NCI-H1694 (cell line): ENCODE measurements at regions not wholly inside any gene's neighbourhood (a gene's known extent, or its start where the extent isn't known, plus 50 kb on each side); places are given as distances from the start of the nearest gene placed in this dataset.

ENCODE experiments used
- DNase-seq: peaks from one replicate; lab custom pipeline; 2025; lab: John Stamatoyannopoulos, UW

DNA sequence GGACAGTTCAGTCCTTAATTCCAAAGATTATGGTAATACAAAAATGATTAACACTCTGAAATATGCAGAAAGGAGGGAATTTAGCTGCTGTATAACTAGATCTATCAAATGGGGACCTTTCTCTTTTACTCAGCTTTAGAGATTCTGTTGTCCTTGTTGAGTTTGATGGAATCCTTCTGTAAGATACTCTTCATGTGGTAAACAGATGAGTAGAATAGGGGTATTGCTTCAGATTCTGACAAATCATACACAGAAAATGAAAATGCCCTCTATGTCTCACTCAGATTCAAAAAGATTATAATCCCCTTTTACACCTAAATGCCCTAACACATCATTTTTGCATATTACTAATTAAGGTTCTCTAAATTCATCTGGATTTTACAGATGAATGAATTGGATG lies 50.7 kb downstream of the ARHGAP35 start:
- DNase-seq, result no peak

DNA sequence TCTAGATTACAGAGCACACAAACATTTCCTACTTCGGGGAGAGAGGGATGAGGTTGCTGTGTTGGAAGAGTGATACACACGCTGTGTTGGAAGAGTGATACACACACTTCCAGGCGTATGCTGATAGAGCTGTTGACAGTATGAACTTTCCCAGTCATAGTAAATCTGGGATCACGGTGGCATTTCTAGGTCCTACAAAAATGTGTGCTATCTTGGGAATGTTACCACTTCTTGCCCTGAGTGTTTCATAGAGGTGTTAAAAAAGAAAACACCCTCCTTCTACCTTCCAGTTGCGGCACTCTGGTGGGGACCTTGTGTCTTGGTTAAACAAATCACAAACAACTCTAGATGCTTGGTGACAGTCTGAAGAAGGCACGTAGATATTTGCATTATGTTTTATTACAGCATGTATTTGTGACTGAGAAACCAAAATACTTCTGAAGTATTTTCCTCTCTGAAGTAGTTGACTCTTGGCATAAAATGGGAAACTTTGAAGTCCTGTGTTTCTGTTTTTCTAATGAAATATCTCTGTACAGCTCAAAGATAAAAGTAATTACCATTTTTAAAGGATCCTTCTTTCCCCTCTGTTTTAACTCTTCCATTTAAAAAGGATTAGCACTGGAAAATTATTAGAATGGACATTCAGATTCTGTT lies 52.5 kb downstream of the ARHGAP35 start:
- DNase-seq, result no peak

DNA sequence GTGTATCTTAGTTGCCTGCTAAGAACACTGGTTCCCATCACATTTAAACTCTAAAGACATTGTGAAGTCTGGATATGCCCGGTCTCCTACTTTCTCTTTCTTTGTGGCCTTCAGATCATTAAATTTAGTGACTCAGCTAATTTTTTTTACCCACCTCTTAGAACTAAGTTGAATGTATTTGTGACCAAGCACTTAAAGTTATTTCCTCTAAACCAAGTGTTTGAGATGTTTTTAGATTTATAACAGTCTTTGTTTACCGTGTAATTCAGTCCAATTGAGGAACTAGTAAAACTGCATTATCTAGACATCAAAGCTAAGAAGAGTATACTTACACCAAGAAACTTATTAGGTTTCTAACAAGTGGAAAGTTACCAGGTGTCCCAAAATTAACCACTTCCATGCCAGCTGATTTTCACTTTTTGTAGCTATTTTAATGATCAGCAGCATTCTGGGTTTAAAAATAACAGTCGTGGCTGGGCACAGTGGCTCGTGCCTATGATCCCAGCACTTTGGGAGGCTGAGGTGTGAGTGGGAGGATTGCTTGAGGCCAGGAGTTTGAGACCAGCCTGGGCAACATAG lies 53.1 kb downstream of the ARHGAP35 start:
- DNase-seq, result no peak

DNA sequence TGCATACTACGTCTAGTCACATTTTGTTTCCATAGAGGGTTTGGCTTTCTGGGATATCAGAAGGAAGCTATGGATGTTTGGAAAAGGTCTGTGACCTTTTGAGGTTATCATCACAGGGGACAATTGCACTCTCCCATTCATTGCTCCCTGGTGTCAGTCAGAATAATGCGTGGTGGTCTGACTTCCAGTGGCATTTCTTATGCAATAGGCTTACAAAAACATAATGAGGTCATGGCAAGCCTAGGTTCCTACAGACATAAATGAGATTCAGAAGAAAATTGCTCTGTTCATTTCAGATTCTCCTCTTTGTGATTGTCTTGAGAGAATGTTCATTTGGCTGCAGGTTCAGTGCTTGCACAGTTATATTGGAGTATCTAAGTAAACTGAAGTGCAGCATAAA lies 54.6 kb downstream of the ARHGAP35 start:
- DNase-seq, result no peak

DNA sequence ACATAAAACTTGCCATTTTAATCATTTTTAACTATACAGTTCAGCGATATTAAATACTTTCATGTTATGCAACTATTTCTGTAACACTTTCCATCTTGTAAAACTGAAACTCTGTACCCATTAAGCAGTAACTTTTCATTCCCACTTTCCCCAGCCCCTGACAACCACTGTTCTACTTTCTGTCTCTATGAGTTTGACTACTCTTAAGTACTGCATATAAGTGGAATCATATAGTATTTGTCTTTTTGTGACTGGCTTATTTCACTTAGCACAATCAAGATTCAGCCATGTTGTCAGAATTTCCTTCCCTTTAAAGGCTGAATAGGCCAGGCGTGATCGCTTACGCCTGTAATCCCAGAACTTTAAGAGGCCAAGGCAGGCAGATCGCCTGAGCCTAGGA lies 56.2 kb downstream of the ARHGAP35 start:
- DNase-seq, result no peak

DNA sequence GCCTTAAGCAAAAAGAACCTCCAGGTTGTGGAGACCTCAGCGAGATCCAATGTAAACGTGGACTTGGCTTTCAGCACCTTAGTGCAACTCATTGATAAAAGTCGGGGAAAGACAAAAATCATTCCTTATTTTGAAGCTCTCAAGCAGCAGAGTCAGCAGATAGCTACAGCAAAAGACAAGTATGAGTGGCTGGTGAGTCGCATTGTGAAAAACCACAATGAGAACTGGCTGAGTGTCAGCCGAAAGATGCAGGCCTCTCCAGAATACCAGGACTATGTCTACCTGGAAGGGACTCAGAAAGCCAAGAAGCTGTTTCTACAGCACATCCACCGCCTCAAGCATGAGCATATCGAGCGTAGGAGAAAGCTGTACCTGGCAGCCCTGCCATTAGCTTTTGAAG lies 58.5 kb downstream of the ARHGAP35 start:
- DNase-seq, result no peak

DNA sequence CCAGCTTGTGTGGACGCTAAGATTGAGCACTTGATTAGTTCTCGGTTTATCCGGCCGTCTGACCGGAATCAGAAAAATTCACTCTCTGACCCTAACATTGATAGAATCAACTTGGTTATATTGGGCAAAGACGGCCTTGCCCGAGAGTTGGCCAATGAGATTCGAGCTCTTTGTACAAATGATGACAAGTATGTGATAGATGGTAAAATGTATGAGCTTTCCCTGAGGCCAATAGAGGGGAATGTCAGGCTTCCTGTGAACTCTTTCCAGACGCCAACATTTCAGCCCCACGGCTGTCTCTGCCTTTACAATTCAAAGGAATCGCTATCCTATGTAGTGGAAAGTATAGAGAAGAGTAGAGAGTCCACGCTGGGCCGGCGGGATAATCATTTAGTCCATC lies 59.6 kb downstream of the ARHGAP35 start:
- no peak for DNase-seq

DNA sequence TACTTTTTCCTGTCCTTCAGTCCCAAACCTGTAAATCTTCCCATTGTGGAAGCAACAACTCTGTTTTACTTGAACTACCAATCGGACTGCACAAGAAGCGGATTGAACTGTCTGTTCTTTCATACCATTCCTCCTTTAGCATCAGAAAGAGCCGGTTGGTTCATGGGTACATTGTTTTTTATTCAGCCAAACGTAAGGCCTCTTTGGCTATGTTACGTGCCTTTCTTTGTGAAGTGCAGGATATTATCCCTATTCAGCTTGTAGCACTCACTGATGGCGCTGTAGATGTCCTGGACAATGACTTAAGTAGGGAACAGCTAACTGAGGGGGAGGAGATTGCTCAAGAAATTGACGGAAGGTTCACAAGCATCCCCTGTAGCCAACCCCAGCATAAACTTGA lies 60.3 kb downstream of the ARHGAP35 start:
- DNase-seq, result no peak

DNA sequence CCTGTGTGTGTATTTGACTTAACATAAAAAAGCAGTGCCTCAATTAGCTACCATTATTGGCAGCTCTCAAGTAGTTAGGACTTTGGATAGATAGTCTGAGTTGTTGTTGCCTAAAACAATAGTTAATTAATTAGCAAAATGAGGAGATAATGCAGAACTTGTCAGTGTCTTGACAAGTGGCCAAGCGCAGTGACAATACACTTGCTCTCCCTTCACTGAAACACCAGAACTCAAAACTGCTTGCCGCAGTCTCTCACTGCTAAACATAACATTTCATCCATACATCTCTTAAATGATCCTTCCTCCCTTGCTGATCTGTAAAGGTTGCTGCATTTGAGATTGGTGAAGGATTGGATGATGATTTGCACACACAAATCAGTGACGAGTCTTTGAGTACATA lies 61.7 kb downstream of the ARHGAP35 start:
- DNase-seq, result no peak

DNA sequence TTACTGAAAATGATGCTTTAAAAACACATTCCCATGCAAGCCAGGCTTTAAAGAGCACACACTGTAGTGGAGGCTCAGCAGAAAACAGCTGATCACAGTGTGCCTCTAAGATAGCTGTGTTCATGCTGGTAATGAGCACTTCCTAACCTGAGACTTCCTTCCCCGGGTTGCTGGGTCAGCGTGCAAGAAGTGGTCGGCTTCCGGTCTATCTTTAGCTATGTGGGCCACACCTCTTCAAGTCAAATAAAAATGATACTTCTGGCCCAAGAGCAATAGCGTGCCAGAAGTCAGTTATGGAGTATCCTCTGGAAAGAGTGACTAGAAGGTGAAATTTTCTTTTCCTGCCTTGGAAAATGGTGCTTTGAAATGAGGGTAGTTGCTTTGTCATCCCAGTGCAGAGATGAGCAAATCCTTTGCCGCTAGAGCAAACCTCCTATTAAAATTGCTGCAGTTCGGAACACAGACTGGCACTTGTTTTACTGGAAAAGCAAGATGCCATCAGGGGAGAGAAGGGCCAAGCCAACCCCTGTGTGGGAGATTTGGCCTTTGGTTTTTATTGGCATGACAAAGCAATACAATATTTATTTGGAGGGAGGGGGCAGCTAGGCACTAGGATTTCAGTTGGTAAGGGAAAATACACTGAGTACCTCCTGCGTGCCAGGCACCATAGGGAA lies 64.2 kb downstream of the ARHGAP35 start:
- no peak for DNase-seq

DNA sequence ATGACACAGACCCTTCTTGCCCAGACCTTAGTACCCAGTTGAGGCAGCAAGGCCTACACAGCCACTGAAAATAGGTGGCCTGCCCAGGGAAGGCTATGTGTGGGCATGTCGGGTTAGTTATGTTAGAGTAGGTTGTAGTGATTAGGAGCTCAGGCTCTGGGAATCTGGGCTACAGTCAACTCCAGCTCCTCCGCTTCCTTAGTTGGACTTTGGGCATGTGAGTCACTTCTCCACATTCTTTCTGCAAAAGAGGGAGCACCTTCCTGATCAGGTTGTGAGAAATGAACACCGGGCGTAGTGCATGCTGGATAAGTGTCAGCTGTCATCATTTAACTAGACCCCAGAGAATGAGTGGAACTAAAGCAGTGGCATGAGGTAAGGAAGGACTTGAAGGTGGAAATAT lies 64.8 kb downstream of the ARHGAP35 start:
- no peak for DNase-seq

DNA sequence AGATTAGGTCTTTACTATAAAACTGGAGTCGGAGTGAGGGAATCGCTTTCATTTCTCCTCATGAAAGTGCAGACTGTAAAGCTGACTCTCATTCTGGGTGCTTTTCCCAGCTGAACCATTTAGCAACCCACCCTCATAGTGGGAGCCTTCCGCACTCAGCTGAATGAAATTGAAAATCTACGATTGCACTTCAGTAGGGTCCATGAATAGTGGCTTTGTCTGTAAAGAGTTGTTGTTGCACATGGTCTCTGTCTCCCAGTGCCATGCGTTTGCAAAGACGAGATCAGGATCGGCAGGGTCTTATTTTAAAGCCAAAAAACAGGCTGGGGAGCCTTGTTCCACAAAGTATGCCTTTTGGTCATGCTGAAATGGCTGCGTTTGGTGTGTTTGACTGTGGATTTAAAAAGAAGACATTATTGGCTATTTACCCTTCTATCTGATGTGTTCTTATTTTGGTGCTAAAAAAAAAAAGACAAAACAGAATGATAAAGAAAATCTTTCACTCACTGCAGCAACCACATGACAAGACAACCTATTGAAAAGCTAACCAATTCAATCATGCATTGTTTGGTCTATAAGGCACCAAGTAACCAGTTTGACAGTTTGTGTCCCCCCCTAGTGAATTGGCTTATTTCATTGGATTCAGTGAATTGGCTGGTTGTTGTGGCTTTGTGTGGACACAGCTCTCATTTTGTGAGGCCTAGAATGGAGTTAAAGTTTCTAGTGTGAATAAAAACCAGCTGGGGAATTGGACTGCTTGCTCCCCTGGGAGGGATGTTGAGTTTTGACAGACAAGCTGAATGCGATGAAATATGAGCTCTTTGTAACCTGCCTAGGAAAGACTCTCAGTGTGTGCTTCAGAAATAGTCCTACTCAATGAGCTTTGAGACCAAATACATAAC lies 65.6 kb downstream of the ARHGAP35 start:
- DNase-seq, result no peak

DNA sequence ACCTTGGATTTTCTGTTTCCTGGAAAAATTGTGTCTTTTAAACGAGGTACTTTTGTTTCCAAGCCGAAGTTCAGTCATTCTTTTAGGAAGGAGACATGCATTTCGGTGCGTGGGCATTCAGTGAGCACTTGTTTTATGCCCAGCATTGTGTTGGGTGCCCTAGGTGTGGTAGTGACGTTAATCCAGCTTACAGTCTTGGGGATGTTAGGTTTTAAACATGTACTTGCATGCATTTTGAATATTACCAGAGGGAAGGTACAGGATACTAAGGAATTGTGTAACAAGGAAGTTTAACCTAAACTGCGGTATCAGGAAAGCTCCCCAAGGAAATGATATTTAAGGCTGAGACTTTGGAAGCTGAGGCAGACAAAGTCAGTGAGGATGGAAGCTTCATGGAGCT lies 66.3 kb downstream of the ARHGAP35 start:
- no peak for DNase-seq

DNA sequence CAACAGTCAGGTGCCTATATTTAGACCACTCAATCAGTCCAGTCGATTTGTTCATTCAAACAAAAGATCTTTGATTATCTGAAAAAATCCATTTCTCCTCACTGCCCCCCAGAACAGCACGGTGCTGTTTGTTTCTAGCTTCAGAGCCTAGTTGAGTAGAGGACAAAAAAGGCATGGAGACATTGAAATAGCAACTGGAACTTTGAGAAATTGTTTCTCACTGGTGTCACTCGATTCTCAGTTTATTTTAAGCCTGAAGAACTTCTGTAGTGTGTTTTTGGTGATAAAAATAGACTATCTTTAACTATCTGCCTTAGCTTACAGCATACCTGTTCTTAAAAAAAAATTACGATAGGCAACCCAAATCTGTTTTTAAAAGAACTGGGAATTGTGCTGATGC lies 67.1 kb downstream of the ARHGAP35 start:
- DNase-seq, result no peak

DNA sequence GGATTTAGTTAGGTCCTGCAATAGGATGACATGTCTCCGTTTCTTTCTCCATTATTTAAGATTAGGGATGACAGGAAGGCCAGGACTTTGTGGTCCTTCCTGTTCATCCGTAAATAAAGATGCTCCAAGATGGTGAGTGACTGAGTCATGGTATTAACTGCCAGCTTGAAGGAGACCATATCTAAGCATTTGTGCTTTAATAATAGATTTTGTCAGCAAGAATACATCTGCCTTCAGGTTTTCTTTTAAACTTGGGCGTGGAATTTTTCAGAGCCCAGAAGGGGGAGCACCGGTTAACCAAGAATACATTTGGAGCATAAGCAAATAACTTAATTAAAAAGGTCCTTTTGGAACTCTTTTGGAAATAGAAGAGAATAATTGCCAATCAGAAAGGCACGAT lies 68.2 kb downstream of the ARHGAP35 start:
- no peak for DNase-seq

DNA sequence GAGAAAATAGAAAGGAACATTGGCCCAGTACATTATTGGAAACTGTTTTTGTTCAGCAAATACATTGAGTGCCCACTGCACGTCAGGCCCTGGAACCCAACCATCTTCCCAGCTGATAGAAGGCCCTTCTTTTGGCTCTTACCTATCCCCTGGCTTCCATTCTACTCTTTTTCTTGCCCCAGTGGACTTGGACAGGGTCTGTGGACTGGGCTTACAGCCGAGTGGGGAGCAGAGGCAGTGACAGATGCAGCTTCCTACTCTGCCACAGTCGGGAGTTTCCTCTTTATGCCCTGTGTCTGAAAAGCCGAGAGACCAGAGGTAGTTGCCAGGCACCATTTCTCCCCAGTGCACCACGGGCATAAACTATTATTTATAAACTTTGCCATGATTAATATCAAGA lies 70.4 kb downstream of the ARHGAP35 start:
- DNase-seq, result no peak

DNA sequence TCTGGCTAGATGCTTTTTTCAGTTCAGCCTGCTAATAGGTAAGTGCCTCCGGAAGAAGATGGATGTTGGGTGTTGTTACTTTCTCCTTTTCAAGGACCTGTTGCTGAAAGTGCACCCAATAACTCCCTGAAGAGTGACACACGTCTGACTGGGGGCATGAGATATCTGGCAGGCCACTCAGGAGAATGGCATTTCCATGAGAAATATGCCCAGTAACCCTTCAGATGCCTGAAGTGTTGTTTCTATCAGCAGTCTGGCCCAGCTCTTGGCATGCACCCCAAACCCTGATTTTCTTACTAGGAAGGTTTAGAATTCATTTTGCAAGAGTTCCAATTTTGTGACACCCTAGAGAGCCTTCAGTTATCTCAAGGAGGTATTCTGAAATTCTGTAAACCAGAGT lies 71.5 kb downstream of the ARHGAP35 start:
- no peak for DNase-seq

DNA sequence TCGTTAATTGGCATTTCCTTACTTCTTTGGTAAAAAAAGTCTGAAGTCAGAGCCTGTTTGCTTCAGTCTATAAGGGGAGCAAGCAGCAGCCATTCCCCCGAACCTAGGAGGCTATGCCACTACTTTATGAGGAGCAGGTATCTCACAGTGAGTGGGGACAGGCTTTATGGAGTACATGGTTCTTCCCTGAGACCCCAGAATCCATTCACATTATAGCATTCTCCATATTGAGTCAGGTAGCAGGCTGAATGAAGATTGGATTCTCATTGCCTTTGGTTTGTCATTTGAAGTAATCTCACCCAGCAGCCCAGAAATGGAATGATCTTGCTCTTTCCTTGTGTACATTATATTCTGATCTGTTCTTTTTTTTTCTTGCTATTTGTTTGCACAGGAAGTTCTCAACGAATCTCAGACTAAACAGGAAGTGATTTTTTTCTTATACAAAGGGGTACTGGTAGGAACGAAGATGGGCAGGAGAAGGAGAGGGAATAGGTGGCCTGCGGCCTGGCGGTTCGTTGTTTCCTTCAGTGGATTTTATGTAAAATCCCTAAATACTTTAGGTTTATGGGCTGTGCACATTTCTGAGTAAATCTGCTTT lies 74.4 kb downstream of the ARHGAP35 start:
- DNase-seq, result no peak

DNA sequence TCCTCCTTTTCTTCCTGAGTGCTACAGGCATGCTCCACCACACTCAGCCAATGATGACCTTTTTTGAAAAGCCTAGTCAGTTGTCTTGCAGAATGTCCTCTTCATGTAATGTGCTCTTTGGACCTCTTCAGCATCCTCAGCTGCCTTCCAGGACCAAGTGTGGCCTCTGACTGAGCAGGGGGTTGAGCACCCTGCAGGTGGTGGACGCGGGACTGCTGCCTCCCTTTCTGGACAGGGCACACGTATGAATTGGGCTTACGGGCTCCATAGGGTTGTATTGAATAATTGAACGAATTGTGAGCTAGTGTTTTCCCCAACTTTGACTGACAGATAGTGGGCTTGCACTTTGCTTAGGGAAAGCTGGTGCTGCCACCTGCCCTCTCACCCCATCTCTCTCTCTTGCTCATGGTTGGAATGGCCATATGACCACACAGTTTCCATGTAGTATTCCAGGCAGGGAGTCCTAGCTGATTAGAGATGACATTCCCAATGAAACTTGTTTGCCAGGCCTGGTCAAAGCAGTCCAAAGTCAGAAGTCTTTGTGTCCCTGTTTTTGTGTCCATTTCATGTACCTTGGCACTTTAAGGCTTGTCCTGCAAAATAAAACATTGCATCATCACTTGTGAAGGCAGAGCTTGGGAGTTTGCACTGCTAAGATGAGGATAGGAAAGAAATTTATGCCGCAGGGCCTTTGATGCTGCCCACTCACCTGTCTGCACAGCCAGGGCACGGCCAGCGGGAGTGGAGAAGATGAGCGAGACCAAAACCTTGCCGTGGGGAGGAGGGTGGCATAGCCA lies 76.3 kb upstream of the NPAS1 start:
- DNase-seq, result no peak

DNA sequence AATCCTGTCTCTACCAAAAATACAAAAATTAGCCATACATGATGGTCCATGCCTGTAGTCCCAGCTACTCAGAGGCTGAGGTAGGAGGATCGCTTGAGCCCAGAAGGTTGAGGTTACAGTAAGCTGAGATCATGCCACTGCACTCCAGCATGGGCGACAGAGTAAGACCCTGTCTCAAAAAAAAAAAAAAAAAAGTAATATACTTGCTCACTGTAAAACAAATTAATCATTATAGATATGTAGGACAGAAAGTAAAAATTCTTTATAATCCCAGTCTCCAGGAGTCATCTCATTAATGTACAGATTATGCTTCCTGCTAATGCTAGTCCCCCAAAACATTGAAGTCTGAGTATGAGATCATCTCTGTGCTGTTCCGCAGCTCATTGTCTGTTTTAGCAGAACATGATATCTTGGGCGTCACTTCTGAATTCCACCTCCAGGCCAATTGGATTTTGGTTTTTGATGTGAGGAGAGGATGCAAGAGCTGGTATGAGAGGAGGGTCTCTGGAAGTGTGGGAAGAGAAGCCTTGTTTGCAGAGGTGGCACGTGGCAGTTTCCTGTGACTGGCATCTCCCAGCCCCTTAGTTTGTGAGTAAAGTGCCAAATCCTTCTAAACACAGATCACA lies 75.4 kb upstream of the NPAS1 start:
- DNase-seq, result no peak
